PC-3 (cell line): ENCODE measurements at regions not wholly inside any gene's neighbourhood (a gene's known extent, or its start where the extent isn't known, plus 50 kb on each side); places are given as distances from the start of the nearest gene placed in this dataset.

Experiments used
- ATAC-seq: fragments of 200-7000 bp; cut with Tn5 transposase; 2 replicates; pipeline ENCODE4 v1.9.1; 2020; ENCODE audit warnings: mild to moderate bottlenecking, moderate library complexity
- BruUV-seq: library from RNA; stranded (reverse); fragments of 400-500 nt; replicated peaks from 2 replicates; lab custom pipeline; 2021; lab: Mats Ljungman, UMichigan
- CTCF ChIA-PET: fragments of 300-600 bp; sonication (Branson Sonifier 250); formaldehyde crosslinking; loops from one replicate; lab custom pipeline; 2022; ENCODE audit warnings: antibody characterized with exemption; lab: Charles Lee
- POLR2A ChIA-PET: fragments of 300-600 bp; sonication (Branson Sonifier 250); formaldehyde crosslinking; loops from one replicate; lab custom pipeline; 2022; ENCODE audit warnings: antibody characterized with exemption; ENCODE audit not compliant: unreplicated experiment; lab: Charles Lee
- DNase-seq: peaks from one replicate; pipeline ENCODE4 v3.0.0-alpha.2; 2015
- H2AFZ ChIP-seq: fragments of 300-600 bp; sonication (generic); 2 replicates; pipeline ENCODE4 v1.6.0; 2016; ENCODE audit warnings: antibody characterized with exemption, low read length
- H3F3A ChIP-seq: fragments of 300-600 bp; sonication (generic); one replicate; pipeline ENCODE4 v1.6.0; 2017; ENCODE audit warnings: antibody characterized with exemption, low read length, control low read depth, mild to moderate bottlenecking; ENCODE audit not compliant: unreplicated experiment
- H3K27ac ChIP-seq: fragments of 300-600 bp; sonication (generic); 2 replicates; pipeline ENCODE4 v1.5.1; 2016; ENCODE audit warnings: mild to moderate bottlenecking, low read length
- H3K27me3 ChIP-seq: fragments of 300-600 bp; sonication (generic); 2 replicates; pipeline ENCODE4 v1.6.1; 2016; ENCODE audit warnings: low read length, mixed read lengths
- H3K36me3 ChIP-seq: fragments of 300-600 bp; sonication (generic); 2 replicates; pipeline ENCODE4 v1.6.1; 2016; ENCODE audit warnings: low read depth, mixed run types, low read length, mixed read lengths
- H3K4me1 ChIP-seq: fragments of 300-600 bp; sonication (generic); 2 replicates; pipeline ENCODE4 v1.5.1; 2016; ENCODE audit warnings: low read length; ENCODE audit not compliant: insufficient read depth
- H3K4me2 ChIP-seq: fragments of 300-600 bp; sonication (generic); 2 replicates; pipeline ENCODE4 v1.6.0; 2016; ENCODE audit warnings: low read length
- H3K4me3 ChIP-seq: fragments of 300-600 bp; sonication (generic); 2 replicates; pipeline ENCODE4 v1.5.1; 2016; ENCODE audit warnings: mild to moderate bottlenecking, low read length, mixed read lengths
- H3K79me2 ChIP-seq: fragments of 300-600 bp; sonication (generic); 2 replicates; pipeline ENCODE4 v1.6.1; 2017; ENCODE audit warnings: low read length, mixed read lengths
- H3K9ac ChIP-seq: fragments of 300-600 bp; sonication (generic); 2 replicates; pipeline ENCODE4 v1.6.0; 2016; ENCODE audit warnings: mild to moderate bottlenecking, low read length
- H3K9me2 ChIP-seq: fragments of 300-600 bp; sonication (generic); replicated peaks from 2 replicates; pipeline ENCODE4 v1.6.1; 2016; ENCODE audit warnings: mixed run types, low read length, mixed read lengths
- H3K9me3 ChIP-seq: fragments of 300-600 bp; sonication (generic); 2 replicates; pipeline ENCODE4 v1.6.1; 2016; ENCODE audit warnings: low read length, mixed read lengths
- H4K20me1 ChIP-seq: fragments of 300-600 bp; sonication (generic); 2 replicates; pipeline ENCODE4 v1.6.1; 2016; ENCODE audit warnings: low read length, mixed read lengths
- CTCF ChIP-seq: fragments of 300-600 bp; sonication (generic); conservative IDR thresholded peaks from 2 replicates; pipeline ENCODE4 v1.5.1; 2017; ENCODE audit warnings: antibody characterized with exemption, low read depth, mild to moderate bottlenecking, low read length
- EZH2 ChIP-seq: fragments of 300-600 bp; sonication (generic); IDR thresholded peaks from one replicate; pipeline ENCODE4 v1.6.1; 2017; ENCODE audit warnings: antibody characterized with exemption, mild to moderate bottlenecking, low read length; ENCODE audit not compliant: unreplicated experiment
- EZH2phosphoT487 ChIP-seq: fragments of 300-600 bp; sonication (generic); IDR thresholded peaks from 2 replicates; pipeline ENCODE4 v1.6.1; 2018; ENCODE audit warnings: mild to moderate bottlenecking, antibody characterized with exemption, low read length, borderline replicate concordance
- intact Hi-C: fragments of 100-400 bp; cut with micrococcal nuclease; formaldehyde crosslinking; loops from 2 replicates; pipeline ENCODE4 v1.9.0; 2023

GRCh38 chr4:147327322-147327721 is 153.6 kb upstream of the EDNRA start:
- ChIA-PET POLR2A (no interaction called here), CTCF (no interaction called here)
- no peak overlapping the region for H3K4me3 ChIP-seq
- H3F3A ChIP-seq: no peaks in the 10 kb centered on the region
- ATAC-seq (no peak), DNase-seq (no peak)
- intact Hi-C loops: no loop called here
- no peak overlapping the region for H2AFZ ChIP-seq
- H3K9me2 ChIP-seq: no peaks in the 10 kb centered on the region
- H3K9ac ChIP-seq: no peak overlapping the region
- no TSS peak for BruUV-seq
- no peaks in the 10 kb centered on the region for H3K4me1 ChIP-seq
- H3K27ac ChIP-seq: no peak overlapping the region
- no peaks in the 10 kb centered on the region for H3K36me3 ChIP-seq
- no peaks in the 10 kb centered on the region for H3K79me2 ChIP-seq
- no peak overlapping the region for H3K4me2 ChIP-seq
- no peaks in the 10 kb centered on the region for H3K9me3 ChIP-seq
- no peaks in the 10 kb centered on the region for H3K27me3 ChIP-seq
- H4K20me1 ChIP-seq: no peaks in the 10 kb centered on the region
- TF ChIP-seq EZH2 (no peak), EZH2phosphoT487 (no peak), CTCF (no peak)

GRCh38 chr4:147328189-147328588 is 152.7 kb upstream of the EDNRA start:
- BruUV-seq: no TSS peak
- Histone ChIP-seq H3K27me3 (no peaks in the 10 kb centered on the region), H3K79me2 (no peaks in the 10 kb centered on the region), H3K27ac (no peak overlapping the region), H3K9me3 (no peaks in the 10 kb centered on the region), H2AFZ (no peak overlapping the region), H3F3A (no peaks in the 10 kb centered on the region), H3K9me2 (no peaks in the 10 kb centered on the region), H3K4me2 (no peak overlapping the region), H3K4me1 (no peaks in the 10 kb centered on the region), H3K4me3 (no peak overlapping the region), H4K20me1 (no peaks in the 10 kb centered on the region), H3K9ac (no peak overlapping the region), H3K36me3 (no peaks in the 10 kb centered on the region)
- TF ChIP-seq EZH2 (no peak), EZH2phosphoT487 (no peak), CTCF (no peak)
- ATAC-seq (no peak), DNase-seq (no peak)
- ChIA-PET POLR2A (no interaction called here), CTCF (no interaction called here)
- intact Hi-C loops: no loop called here

- no peaks in the 10 kb centered on the region for H3K9me2 ChIP-seq
- TF ChIP-seq CTCF (no peak), EZH2 (no peak), EZH2phosphoT487 (no peak)
- no peak overlapping the region for H3K9ac ChIP-seq
- ATAC-seq (no peak), DNase-seq (no peak)
- no peaks in the 10 kb centered on the region for H3K36me3 ChIP-seq
- POLR2A ChIA-PET: no interaction called here
- H2AFZ ChIP-seq: no peak overlapping the region
- BruUV-seq: no TSS peak
- no peaks in the 10 kb centered on the region for H3K9me3 ChIP-seq
- no peak overlapping the region for H3K4me3 ChIP-seq
- intact Hi-C loops: no loop called here
- no peaks in the 10 kb centered on the region for H3K79me2 ChIP-seq
- H3K27me3 ChIP-seq: no peaks in the 10 kb centered on the region
- no peaks in the 10 kb centered on the region for H4K20me1 ChIP-seq
- no peak overlapping the region for H3K27ac ChIP-seq
- no peaks in the 10 kb centered on the region for H3F3A ChIP-seq
- peaks cover 2% of the 10 kb centered on the region; the same call in 1 of the 2 replicates for H3K4me1 ChIP-seq
- no peak overlapping the region for H3K4me2 ChIP-seq
- CTCF ChIA-PET: no interaction called here
Observed at GRCh38 chr4:147328756-147329446, 152.0 kb upstream of the EDNRA start.
